ENCODE measurements at regions not wholly inside any gene's neighbourhood (a gene's known extent, or its start where the extent isn't known, plus 50 kb on each side); places are given as distances from the start of the nearest gene placed in this dataset.
"Not testable (repeated sequence)": the region's sequence is repeated elsewhere in the genome, so short reads cannot be mapped to it uniquely, and the experiment has no call there.

GRCh38 chr5:62757686-62758085, 179.1 kb downstream of the LRRC70 start:
- H3K14ac ChIP-seq (ENCODE audit: insufficient read length); H3K27me3 ChIP-seq (replicated peaks in 1 of 4; ENCODE audit: control insufficient read depth in 3 of 4, extremely low read depth in 1 of 4, insufficient read depth in 3 of 4, low read length in 3 of 4); H2AK5ac ChIP-seq (ENCODE audit: low read depth, low read length); H2BK20ac ChIP-seq (ENCODE audit: low read length); H3K36me3 ChIP-seq (ENCODE audit: control insufficient read depth in 2 of 4, insufficient read depth in 4 of 4, low read length in 3 of 4); POLR2A ChIA-PET (ENCODE audit: partially characterized antibody); H2AFZ ChIP-seq (ENCODE audit: low read length); H3K18ac ChIP-seq (ENCODE audit: extremely low read depth, low read length); H4K5ac ChIP-seq (ENCODE audit: insufficient read length, low read depth, low read length); H3K4me2 ChIP-seq (ENCODE audit: insufficient read depth in 1 of 2, low read depth in 2 of 2, low read length in 2 of 2); H2BK15ac ChIP-seq (ENCODE audit: low read length); H2BK120ac ChIP-seq (replicated peaks; ENCODE audit: low read depth, low read length); CTCF ChIA-PET (ENCODE audit: partially characterized antibody); H3K79me1 ChIP-seq (ENCODE audit: low read depth, low read length); H3K4me1 ChIP-seq (replicated peaks in 1 of 4; ENCODE audit: control insufficient read depth in 3 of 4, insufficient read depth in 4 of 4, low read length in 3 of 4); H4K91ac ChIP-seq (replicated peaks; ENCODE audit: insufficient read length, low read length); H4K20me1 ChIP-seq (replicated peaks in 1 of 2; ENCODE audit: control insufficient read depth in 1 of 2, insufficient read depth in 2 of 2, low read length in 2 of 2); H2BK12ac ChIP-seq (ENCODE audit: low read depth, low read length); H4K8ac ChIP-seq (ENCODE audit: extremely low read depth, insufficient read depth, low read length); H3K9ac ChIP-seq (replicated peaks in 1 of 4; ENCODE audit: extremely low read depth in 1 of 4, low read depth in 3 of 4, low read length in 3 of 4); H3K4me3 ChIP-seq (ENCODE audit: extremely low read depth in 1 of 4, insufficient read depth in 2 of 4, low read depth in 3 of 4, low read length in 4 of 4); H3K27ac ChIP-seq (ENCODE audit: low read depth, low read length); H2BK5ac ChIP-seq (ENCODE audit: low read depth, low read length); H3K9me3 ChIP-seq (ENCODE audit: insufficient read depth in 2 of 2, low read depth in 1 of 2, low read length in 1 of 2); H3K4ac ChIP-seq (replicated peaks; ENCODE audit: insufficient read length, low read depth, low read length); H3K56ac ChIP-seq (replicated peaks; ENCODE audit: insufficient read length, low read depth, low read length); H3K23me2 ChIP-seq (ENCODE audit: low read depth, low read length); H3K79me2 ChIP-seq (ENCODE audit: control insufficient read depth in 1 of 2, insufficient read depth in 2 of 2, low read length in 2 of 2); H3K23ac ChIP-seq (ENCODE audit: insufficient read length); DNase-seq (ENCODE audit: low read depth in 1 of 2, low spot score in 2 of 2); FAIRE-seq: not testable (repeated sequence)
- 93% methylated on average over 4 of the region's 4 CpGs; no CpG with 5 or more reads in 1 of the 2 experiments for WGBS, 2 experiments (ENCODE audit: extremely low coverage in 1 of 2, insufficient coverage in 1 of 2, insufficient read length in 1 of 2, insufficient replicate concordance in 2 of 2, low coverage in 1 of 2, low lambda C conversion rate in 2 of 2, missing lambda C conversion rate in 1 of 2)

DNA sequence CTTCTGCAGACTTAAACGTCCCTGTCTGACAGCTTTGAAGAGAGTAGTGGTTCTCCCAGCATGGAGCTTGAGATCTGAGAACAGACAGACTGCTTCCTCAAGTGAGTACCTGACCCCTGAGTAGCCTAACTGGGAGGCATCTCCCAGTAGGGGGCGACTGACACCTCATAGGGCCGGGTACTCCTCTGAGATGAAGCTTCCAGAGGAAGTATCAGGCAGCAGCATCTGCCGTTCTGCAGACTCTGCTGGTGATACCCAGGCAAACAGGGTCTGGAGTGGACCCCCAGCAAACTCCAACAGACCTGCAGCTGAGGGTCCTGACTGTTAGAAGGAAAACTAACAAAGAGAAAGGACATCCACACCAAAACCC, 174.4 kb downstream of the LRRC70 start:
- H2BK20ac ChIP-seq (ENCODE audit: low read length); H2BK15ac ChIP-seq (ENCODE audit: low read length); H3K4me3 ChIP-seq (ENCODE audit: extremely low read depth in 1 of 4, insufficient read depth in 2 of 4, low read depth in 3 of 4, low read length in 4 of 4); H3K4me1 ChIP-seq (replicated peaks in 1 of 4; ENCODE audit: control insufficient read depth in 3 of 4, insufficient read depth in 4 of 4, low read length in 3 of 4); H3K79me2 ChIP-seq (ENCODE audit: control insufficient read depth in 1 of 2, insufficient read depth in 2 of 2, low read length in 2 of 2); H3K9ac ChIP-seq (replicated peaks in 1 of 4; ENCODE audit: extremely low read depth in 1 of 4, low read depth in 3 of 4, low read length in 3 of 4); H2AK5ac ChIP-seq (ENCODE audit: low read depth, low read length); H3K23ac ChIP-seq (ENCODE audit: insufficient read length); H4K8ac ChIP-seq (ENCODE audit: extremely low read depth, insufficient read depth, low read length); H3K4ac ChIP-seq (replicated peaks; ENCODE audit: insufficient read length, low read depth, low read length); H2BK120ac ChIP-seq (replicated peaks; ENCODE audit: low read depth, low read length); H3K79me1 ChIP-seq (ENCODE audit: low read depth, low read length); H3K27ac ChIP-seq (ENCODE audit: low read depth, low read length); H4K20me1 ChIP-seq (replicated peaks in 1 of 2; ENCODE audit: control insufficient read depth in 1 of 2, insufficient read depth in 2 of 2, low read length in 2 of 2); H3K4me2 ChIP-seq (ENCODE audit: insufficient read depth in 1 of 2, low read depth in 2 of 2, low read length in 2 of 2); H3K23me2 ChIP-seq (ENCODE audit: low read depth, low read length); H2AFZ ChIP-seq (ENCODE audit: low read length); DNase-seq (ENCODE audit: low read depth in 1 of 2, low spot score in 2 of 2); H3K14ac ChIP-seq (ENCODE audit: insufficient read length); H2BK12ac ChIP-seq (ENCODE audit: low read depth, low read length); FAIRE-seq; H4K5ac ChIP-seq (ENCODE audit: insufficient read length, low read depth, low read length); H3K36me3 ChIP-seq (ENCODE audit: control insufficient read depth in 2 of 4, insufficient read depth in 4 of 4, low read length in 3 of 4); H3K18ac ChIP-seq (ENCODE audit: extremely low read depth, low read length); POLR2A ChIA-PET (ENCODE audit: partially characterized antibody); H2BK5ac ChIP-seq (ENCODE audit: low read depth, low read length); H3K56ac ChIP-seq (replicated peaks; ENCODE audit: insufficient read length, low read depth, low read length); H3K27me3 ChIP-seq (replicated peaks in 1 of 4; ENCODE audit: control insufficient read depth in 3 of 4, extremely low read depth in 1 of 4, insufficient read depth in 3 of 4, low read length in 3 of 4); H4K91ac ChIP-seq (replicated peaks; ENCODE audit: insufficient read length, low read length): not testable (repeated sequence)
- CTCF ChIA-PET (ENCODE audit: partially characterized antibody) = interaction anchor here (1.4 kb wide), 1 partner anchor 37 kb away, joined by 3 read pairs; no protein-coding TSS in a partner anchor
- WGBS, 2 experiments (ENCODE audit: extremely low coverage in 1 of 2, insufficient coverage in 1 of 2, insufficient read length in 1 of 2, insufficient replicate concordance in 2 of 2, low coverage in 1 of 2, low lambda C conversion rate in 2 of 2, missing lambda C conversion rate in 1 of 2) = 78% methylated on average over 3 of the region's 4 CpGs; no CpG with 5 or more reads in 1 of the 2 experiments
- peaks cover 10 to 11% of the 10 kb centered on the region in 2 experiments for H3K9me3 ChIP-seq (ENCODE audit: insufficient read depth in 2 of 2, low read depth in 1 of 2, low read length in 1 of 2)

Measured in H1 (cell line).